ENCODE measurements at regions not wholly inside any gene's neighbourhood (a gene's known extent, or its start where the extent isn't known, plus 50 kb on each side); places are given as distances from the start of the nearest gene placed in this dataset.

DNA sequence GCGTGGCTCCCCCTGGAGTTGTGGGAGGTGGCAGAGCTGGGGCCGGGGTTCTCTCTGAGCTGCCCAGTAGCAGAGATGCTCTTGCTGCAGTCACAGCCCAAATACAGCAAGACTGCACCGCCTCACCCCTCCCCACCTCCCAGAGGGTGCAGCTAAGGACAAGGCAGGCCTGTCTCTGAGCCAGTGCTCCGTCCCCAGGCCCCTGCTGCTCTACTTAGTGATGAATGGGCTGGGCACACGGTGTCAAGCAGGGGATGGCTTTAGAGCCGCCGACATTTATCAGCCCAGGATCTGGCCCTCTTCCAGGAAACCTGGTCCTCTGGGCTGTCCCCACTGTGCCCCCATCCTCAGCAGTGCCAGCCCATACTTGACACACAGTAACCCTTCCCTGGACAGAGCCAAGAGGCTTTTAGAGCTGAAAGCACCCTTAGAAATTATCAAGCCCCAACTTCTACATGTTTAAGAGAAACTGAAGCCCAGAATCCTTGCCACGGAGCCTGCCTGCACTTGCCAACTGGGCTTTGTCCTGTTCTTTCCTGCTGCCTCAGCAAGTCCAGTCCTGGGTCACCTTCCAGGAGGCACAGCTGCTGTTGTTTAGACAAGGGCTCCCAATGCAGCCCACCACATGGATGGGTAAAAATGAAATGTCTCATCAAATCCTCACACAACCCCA lies 137.1 kb upstream of the UNC5B start:
- Histone ChIP-seq H3K9ac (ENCODE audit: low read length) (no peak overlapping the region), H3K27me3 (ENCODE audit: insufficient read depth, low read length) (0 out of 2 replicates have a peak, but pooled peaks cover 5% of the 10 kb centered on the region)
- no peak for ATAC-seq

DNA sequence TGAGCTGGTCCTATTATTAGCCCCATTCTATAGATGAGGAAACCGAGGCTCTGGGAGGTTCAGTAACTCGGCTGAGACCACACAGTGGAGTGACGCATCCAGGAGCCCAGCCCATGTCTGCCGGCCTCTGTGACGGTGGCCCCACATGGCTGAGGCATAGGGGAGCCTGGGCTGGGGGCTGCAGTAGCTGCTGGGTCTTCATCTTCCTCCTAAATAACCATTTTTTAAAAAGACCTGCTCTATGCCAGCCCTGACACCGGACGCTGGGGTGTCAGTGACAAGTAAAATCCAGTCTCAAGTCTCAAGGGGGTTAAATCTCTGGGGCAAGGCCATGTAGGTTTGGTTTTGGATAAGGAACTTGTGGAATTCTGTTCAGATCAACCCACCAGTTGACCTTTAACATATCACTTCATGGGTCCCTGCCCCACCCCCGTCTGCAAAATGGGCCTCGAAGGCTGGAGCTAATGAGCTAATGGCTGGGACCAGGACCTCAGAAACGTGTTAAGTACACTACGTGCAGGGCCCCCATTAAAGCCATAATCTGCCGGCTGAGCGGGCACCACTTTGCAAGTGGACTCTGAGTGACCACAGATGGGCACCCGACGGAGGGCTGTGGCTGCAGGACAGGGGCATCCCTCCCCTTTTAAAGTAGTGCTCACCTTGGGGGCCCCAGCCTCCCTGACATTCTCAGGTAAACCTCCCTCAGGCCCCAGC lies 136.5 kb upstream of the UNC5B start:
- no TSS peak for BruUV-seq (replicated peaks)
- intact Hi-C loops (cut with micrococcal nuclease): no loop called here
- H3K79me2 ChIP-seq (ENCODE audit: insufficient read depth, low read length): no peaks in the 10 kb centered on the region
- H4K20me1 ChIP-seq (ENCODE audit: insufficient read depth): no peaks in the 10 kb centered on the region
- no peak overlapping the region for H3K4me2 ChIP-seq (ENCODE audit: low read length)
- no peaks in the 10 kb centered on the region for H3K9me2 ChIP-seq (ENCODE audit: insufficient read depth)
- 0 out of 2 replicates have a peak, but pooled peaks cover 5% of the 10 kb centered on the region for H3K27me3 ChIP-seq (ENCODE audit: insufficient read depth, low read length)
- DNase-seq (ENCODE audit: low read depth, low spot score): no peak
- POLR2A ChIA-PET: no interaction called here
- RAD21 ChIA-PET (ENCODE audit: low non-redundant PET in 1 of 2, low total read pairs in 2 of 2, uncharacterized antibody in 2 of 2, unreplicated experiment in 2 of 2): no interaction called here
- H3K9me3 ChIP-seq (ENCODE audit: control insufficient read depth in 1 of 2, insufficient read depth in 1 of 2, low read depth in 1 of 2, low read length in 2 of 2): no peaks in the 10 kb centered on the region
- CTCF ChIA-PET: interaction anchor here (1.1 kb wide), 1 partner anchor 12 kb away, joined by 4 read pairs; no protein-coding TSS in a partner anchor
- ATAC-seq: no peak
- no peak overlapping the region for H3K27ac ChIP-seq (ENCODE audit: low read depth, low read length)
- H3K4me3 ChIP-seq (replicated peaks in 1 of 2; ENCODE audit: low read depth in 1 of 2, low read length in 2 of 2): no peak overlapping the region
- H2AFZ ChIP-seq (ENCODE audit: low read depth, low read length, poor library complexity, severe bottlenecking): no peak overlapping the region
- no peaks in the 10 kb centered on the region for H3K36me3 ChIP-seq (ENCODE audit: control insufficient read depth in 1 of 2, insufficient read depth in 2 of 2, low read length in 2 of 2)
- H3K9ac ChIP-seq (ENCODE audit: low read length): no peak overlapping the region
- H3K4me1 ChIP-seq (ENCODE audit: control insufficient read depth in 1 of 2, insufficient read depth in 2 of 2, low read length in 2 of 2): 0 out of 4 replicates have a peak, but pooled peaks cover 0 to 5% of the 10 kb centered on the region in 2 experiments
- no peak for TF ChIP-seq SP1 (IDR thresholded peaks at IDR 0.05; ENCODE audit: low read depth)
- TF ChIP-seq TCF7L2 (IDR thresholded peaks at IDR 0.05; ENCODE audit: borderline replicate concordance, extremely low read depth, insufficient read depth, insufficient read length): no peak
- no peak for TF ChIP-seq POLR2AphosphoS5 (IDR thresholded peaks at IDR 0.05; ENCODE audit: low read depth, low read length)
- TF ChIP-seq SIN3A (IDR thresholded peaks at IDR 0.05; ENCODE audit: low read depth): no peak
- TF ChIP-seq, protein P1, sequence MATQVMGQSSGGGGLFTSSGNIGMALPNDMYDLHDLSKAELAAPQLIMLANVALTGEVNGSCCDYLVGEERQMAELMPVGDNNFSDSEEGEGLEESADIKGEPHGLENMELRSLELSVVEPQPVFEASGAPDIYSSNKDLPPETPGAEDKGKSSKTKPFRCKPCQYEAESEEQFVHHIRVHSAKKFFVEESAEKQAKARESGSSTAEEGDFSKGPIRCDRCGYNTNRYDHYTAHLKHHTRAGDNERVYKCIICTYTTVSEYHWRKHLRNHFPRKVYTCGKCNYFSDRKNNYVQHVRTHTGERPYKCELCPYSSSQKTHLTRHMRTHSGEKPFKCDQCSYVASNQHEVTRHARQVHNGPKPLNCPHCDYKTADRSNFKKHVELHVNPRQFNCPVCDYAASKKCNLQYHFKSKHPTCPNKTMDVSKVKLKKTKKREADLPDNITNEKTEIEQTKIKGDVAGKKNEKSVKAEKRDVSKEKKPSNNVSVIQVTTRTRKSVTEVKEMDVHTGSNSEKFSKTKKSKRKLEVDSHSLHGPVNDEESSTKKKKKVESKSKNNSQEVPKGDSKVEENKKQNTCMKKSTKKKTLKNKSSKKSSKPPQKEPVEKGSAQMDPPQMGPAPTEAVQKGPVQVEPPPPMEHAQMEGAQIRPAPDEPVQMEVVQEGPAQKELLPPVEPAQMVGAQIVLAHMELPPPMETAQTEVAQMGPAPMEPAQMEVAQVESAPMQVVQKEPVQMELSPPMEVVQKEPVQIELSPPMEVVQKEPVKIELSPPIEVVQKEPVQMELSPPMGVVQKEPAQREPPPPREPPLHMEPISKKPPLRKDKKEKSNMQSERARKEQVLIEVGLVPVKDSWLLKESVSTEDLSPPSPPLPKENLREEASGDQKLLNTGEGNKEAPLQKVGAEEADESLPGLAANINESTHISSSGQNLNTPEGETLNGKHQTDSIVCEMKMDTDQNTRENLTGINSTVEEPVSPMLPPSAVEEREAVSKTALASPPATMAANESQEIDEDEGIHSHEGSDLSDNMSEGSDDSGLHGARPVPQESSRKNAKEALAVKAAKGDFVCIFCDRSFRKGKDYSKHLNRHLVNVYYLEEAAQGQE (IDR thresholded peaks at IDR 0.05; ENCODE audit: low read depth): no peak
- TF ChIP-seq ZFX (IDR thresholded peaks at IDR 0.05): no peak
- no peak for TF ChIP-seq CEBPB (IDR thresholded peaks at IDR 0.05; ENCODE audit: low read depth)
- TF ChIP-seq ELF1 (IDR thresholded peaks at IDR 0.05; ENCODE audit: borderline replicate concordance, low read depth): no peak
- TF ChIP-seq, protein P2, sequence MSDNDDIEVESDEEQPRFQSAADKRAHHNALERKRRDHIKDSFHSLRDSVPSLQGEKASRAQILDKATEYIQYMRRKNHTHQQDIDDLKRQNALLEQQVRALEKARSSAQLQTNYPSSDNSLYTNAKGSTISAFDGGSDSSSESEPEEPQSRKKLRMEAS (IDR thresholded peaks at IDR 0.05): no peak

More for the DNA sequence above, 137.1 kb upstream of the UNC5B start:
- intact Hi-C loops (cut with micrococcal nuclease): no loop called here
- ChIA-PET POLR2A (no interaction called here), RAD21 (ENCODE audit: low non-redundant PET in 1 of 2, low total read pairs in 2 of 2, uncharacterized antibody in 2 of 2, unreplicated experiment in 2 of 2) (no interaction called here), CTCF (no interaction called here)
- H3K4me1 ChIP-seq (ENCODE audit: control insufficient read depth in 1 of 2, insufficient read depth in 2 of 2, low read length in 2 of 2): 0 out of 4 replicates have a peak, but pooled peaks cover 0 to under 1% of the 10 kb centered on the region in 2 experiments
- TF ChIP-seq EZH2phosphoT487 (IDR thresholded peaks at IDR 0.05; ENCODE audit: borderline replicate concordance): no peak
- TF ChIP-seq, protein P2 (IDR thresholded peaks at IDR 0.05): no peak
- TF ChIP-seq CEBPB (IDR thresholded peaks at IDR 0.05; ENCODE audit: low read depth): no peak
- TF ChIP-seq EZH2 (IDR thresholded peaks at IDR 0.05): no peak
- TF ChIP-seq EGR1 (IDR thresholded peaks at IDR 0.05; ENCODE audit: low read depth): no peak
- TF ChIP-seq SP1 (IDR thresholded peaks at IDR 0.05; ENCODE audit: low read depth): no peak
- TF ChIP-seq ELF1 (IDR thresholded peaks at IDR 0.05; ENCODE audit: borderline replicate concordance, low read depth): no peak
- TF ChIP-seq TCF7L2 (IDR thresholded peaks at IDR 0.05; ENCODE audit: borderline replicate concordance, extremely low read depth, insufficient read depth, insufficient read length): no peak
- H3K36me3 ChIP-seq (ENCODE audit: control insufficient read depth in 1 of 2, insufficient read depth in 2 of 2, low read length in 2 of 2): no peaks in the 10 kb centered on the region
- no peak for DNase-seq (ENCODE audit: low read depth, low spot score)
- H3K27ac ChIP-seq (ENCODE audit: low read depth, low read length): no peak overlapping the region
- no peaks in the 10 kb centered on the region for H3K79me2 ChIP-seq (ENCODE audit: insufficient read depth, low read length)
- no peak overlapping the region for H3K4me3 ChIP-seq (replicated peaks in 1 of 2; ENCODE audit: low read depth in 1 of 2, low read length in 2 of 2)
- no peaks in the 10 kb centered on the region for H3K9me2 ChIP-seq (ENCODE audit: insufficient read depth)
- no peak overlapping the region for H2AFZ ChIP-seq (ENCODE audit: low read depth, low read length, poor library complexity, severe bottlenecking)
- H4K20me1 ChIP-seq (ENCODE audit: insufficient read depth): no peaks in the 10 kb centered on the region
- H3K9me3 ChIP-seq (ENCODE audit: control insufficient read depth in 1 of 2, insufficient read depth in 1 of 2, low read depth in 1 of 2, low read length in 2 of 2): no peaks in the 10 kb centered on the region
- BruUV-seq (replicated peaks): no TSS peak
- H3K4me2 ChIP-seq (ENCODE audit: low read length): no peak overlapping the region

Measured in HCT116 (cell line).